ENCODE measurements at regions not wholly inside any gene's neighbourhood (a gene's known extent, or its start where the extent isn't known, plus 50 kb on each side); places are given as distances from the start of the nearest gene placed in this dataset.

GRCh38 chrX:20352935-20353336, 86.2 kb upstream of the RPS6KA3 start:
- Histone ChIP-seq H3K79me2 (no peaks in the 10 kb centered on the region), H3K9me2 (replicated peaks; ENCODE audit: insufficient read depth) (no peaks in the 10 kb centered on the region), H2AFZ (no peak overlapping the region), H3K36me3 (replicated peaks; ENCODE audit: insufficient read depth, low read depth) (no peaks in the 10 kb centered on the region), H3K4me3 (no peak overlapping the region), H3K4me1 (ENCODE audit: insufficient read depth) (no peaks in the 10 kb centered on the region), H4K20me1 (ENCODE audit: insufficient read depth, poor library complexity, severe bottlenecking) (no peaks in the 10 kb centered on the region), H3K27me3 (no peaks in the 10 kb centered on the region), H3K4me2 (no peak overlapping the region), H3K9me3 (ENCODE audit: low read depth) (no peaks in the 10 kb centered on the region), H3K27ac (no peak overlapping the region)
- DNase-seq (ENCODE audit: low spot score): no peak
- TF ChIP-seq EZH2phosphoT487 (IDR thresholded peaks at IDR 0.05; ENCODE audit: low read depth, severe bottlenecking, unreplicated experiment) (no peak), CTCF (IDR thresholded peaks at IDR 0.05; ENCODE audit: poor library complexity) (no peak), EZH2 (IDR thresholded peaks at IDR 0.05; ENCODE audit: borderline replicate concordance) (no peak)
- 82% methylated on average over 3 of the region's 3 CpGs for WGBS (ENCODE audit: low lambda C conversion rate, missing lambda C conversion rate)

- Histone ChIP-seq H4K20me1 (ENCODE audit: insufficient read depth, poor library complexity, severe bottlenecking) (no peaks in the 10 kb centered on the region), H2AFZ (no peak overlapping the region), H3K9me3 (ENCODE audit: low read depth) (no peaks in the 10 kb centered on the region), H3K4me2 (no peak overlapping the region), H3K27ac (no peak overlapping the region), H3K27me3 (no peaks in the 10 kb centered on the region), H3K4me1 (ENCODE audit: insufficient read depth) (no peaks in the 10 kb centered on the region), H3K9me2 (replicated peaks; ENCODE audit: insufficient read depth) (no peaks in the 10 kb centered on the region), H3K4me3 (no peak overlapping the region), H3K79me2 (no peaks in the 10 kb centered on the region), H3K36me3 (replicated peaks; ENCODE audit: insufficient read depth, low read depth) (no peaks in the 10 kb centered on the region)
- DNase-seq (ENCODE audit: low spot score): no peak
- TF ChIP-seq EZH2 (IDR thresholded peaks at IDR 0.05; ENCODE audit: borderline replicate concordance) (no peak), EZH2phosphoT487 (IDR thresholded peaks at IDR 0.05; ENCODE audit: low read depth, severe bottlenecking, unreplicated experiment) (no peak), CTCF (IDR thresholded peaks at IDR 0.05; ENCODE audit: poor library complexity) (no peak)
- WGBS (ENCODE audit: low lambda C conversion rate, missing lambda C conversion rate): 94% methylated on average over 6 of the region's 6 CpGs
Observed at GRCh38 chrX:20352504-20352903, 85.8 kb upstream of the RPS6KA3 start.

GRCh38 chrX:20350596-20350995, 83.9 kb upstream of the RPS6KA3 start:
- Histone ChIP-seq H3K79me2 (no peaks in the 10 kb centered on the region), H3K4me3 (no peak overlapping the region), H3K27me3 (no peaks in the 10 kb centered on the region), H3K4me2 (no peak overlapping the region), H3K4me1 (ENCODE audit: insufficient read depth) (no peaks in the 10 kb centered on the region), H2AFZ (no peak overlapping the region), H3K27ac (no peak overlapping the region), H3K9me2 (replicated peaks; ENCODE audit: insufficient read depth) (no peaks in the 10 kb centered on the region), H3K9me3 (ENCODE audit: low read depth) (no peaks in the 10 kb centered on the region), H4K20me1 (ENCODE audit: insufficient read depth, poor library complexity, severe bottlenecking) (no peaks in the 10 kb centered on the region), H3K36me3 (replicated peaks; ENCODE audit: insufficient read depth, low read depth) (no peaks in the 10 kb centered on the region)
- TF ChIP-seq EZH2 (IDR thresholded peaks at IDR 0.05; ENCODE audit: borderline replicate concordance) (no peak), EZH2phosphoT487 (IDR thresholded peaks at IDR 0.05; ENCODE audit: low read depth, severe bottlenecking, unreplicated experiment) (no peak), CTCF (IDR thresholded peaks at IDR 0.05; ENCODE audit: poor library complexity) (no peak)
- 64% methylated on average over 3 of the region's 3 CpGs for WGBS (ENCODE audit: low lambda C conversion rate, missing lambda C conversion rate)
- no peak for DNase-seq (ENCODE audit: low spot score)

- WGBS (ENCODE audit: low lambda C conversion rate, missing lambda C conversion rate): 86% methylated on average over 4 of the region's 4 CpGs
- Histone ChIP-seq H3K4me1 (ENCODE audit: insufficient read depth) (no peaks in the 10 kb centered on the region), H2AFZ (no peak overlapping the region), H3K4me2 (no peak overlapping the region), H3K27me3 (no peaks in the 10 kb centered on the region), H3K9me2 (replicated peaks; ENCODE audit: insufficient read depth) (no peaks in the 10 kb centered on the region), H3K36me3 (replicated peaks; ENCODE audit: insufficient read depth, low read depth) (no peaks in the 10 kb centered on the region), H4K20me1 (ENCODE audit: insufficient read depth, poor library complexity, severe bottlenecking) (no peaks in the 10 kb centered on the region), H3K27ac (no peak overlapping the region), H3K79me2 (no peaks in the 10 kb centered on the region), H3K4me3 (no peak overlapping the region), H3K9me3 (ENCODE audit: low read depth) (no peaks in the 10 kb centered on the region)
- no peak for TF ChIP-seq EZH2phosphoT487 (IDR thresholded peaks at IDR 0.05; ENCODE audit: low read depth, severe bottlenecking, unreplicated experiment)
- no peak for TF ChIP-seq EZH2 (IDR thresholded peaks at IDR 0.05; ENCODE audit: borderline replicate concordance)
- no peak for TF ChIP-seq CTCF (IDR thresholded peaks at IDR 0.05; ENCODE audit: poor library complexity)
- no peak for DNase-seq (ENCODE audit: low spot score)
Observed at GRCh38 chrX:20348139-20348538, 81.4 kb upstream of the RPS6KA3 start.

Measured in hepatocyte (in vitro differentiated cells).